Endothelial cell (in vitro differentiated cells): ENCODE measurements at regions not wholly inside any gene's neighbourhood (a gene's known extent, or its start where the extent isn't known, plus 50 kb on each side); places are given as distances from the start of the nearest gene placed in this dataset.
A peak's percentile ranks its signal among the peaks of the same experiment; 100 is the strongest.

ENCODE experiments used
- DNase-seq: peaks from one replicate; pipeline ENCODE4 v3.0.0; 2021; ENCODE audit warnings: low spot score
- H3K27ac Mint-ChIP-seq: one replicate; pipeline ENCODE4 v1.8.0; 2021; ENCODE audit warnings: mixed read lengths, inconsistent platforms; ENCODE audit not compliant: unreplicated experiment
- H3K27me3 Mint-ChIP-seq: one replicate; pipeline ENCODE4 v1.8.0; 2021; ENCODE audit warnings: mild to moderate bottlenecking, moderate library complexity, mixed read lengths, inconsistent platforms; ENCODE audit not compliant: unreplicated experiment
- H3K36me3 Mint-ChIP-seq: one replicate; pipeline ENCODE4 v1.8.0; 2021; ENCODE audit warnings: mild to moderate bottlenecking, low read depth, mixed read lengths, inconsistent platforms; ENCODE audit not compliant: unreplicated experiment
- H3K4me1 Mint-ChIP-seq: one replicate; pipeline ENCODE4 v1.8.0; 2021; ENCODE audit warnings: mild to moderate bottlenecking, mixed read lengths, inconsistent platforms; ENCODE audit not compliant: unreplicated experiment
- H3K4me3 Mint-ChIP-seq: one replicate; pipeline ENCODE4 v1.8.0; 2021; ENCODE audit warnings: mild to moderate bottlenecking, mixed read lengths, inconsistent platforms; ENCODE audit not compliant: unreplicated experiment
- H3K9me3 Mint-ChIP-seq: one replicate; pipeline ENCODE4 v1.8.0; 2021; ENCODE audit warnings: mixed read lengths, inconsistent platforms; ENCODE audit not compliant: unreplicated experiment
- TF ChIP-seq, protein P1 (sequence below): fragments of 200-600 bp; sonication (generic); IDR thresholded peaks from one replicate; pipeline ENCODE4 v1.5.0; 2021; ENCODE audit warnings: antibody characterized with exemption; ENCODE audit not compliant: unreplicated experiment

GRCh38 chr12:46461907-46462640 lies 89.5 kb upstream of the SLC38A2 start:
- peaks cover 21% of the 10 kb centered on the region for H3K4me1 Mint-ChIP-seq
- peaks cover 3% of the 10 kb centered on the region for H3K36me3 Mint-ChIP-seq
- no peak overlapping the region for H3K27ac Mint-ChIP-seq
- no peak overlapping the region for H3K4me3 Mint-ChIP-seq
- no peaks in the 10 kb centered on the region for H3K9me3 Mint-ChIP-seq
- no peak for DNase-seq
- TF ChIP-seq, protein P1, sequence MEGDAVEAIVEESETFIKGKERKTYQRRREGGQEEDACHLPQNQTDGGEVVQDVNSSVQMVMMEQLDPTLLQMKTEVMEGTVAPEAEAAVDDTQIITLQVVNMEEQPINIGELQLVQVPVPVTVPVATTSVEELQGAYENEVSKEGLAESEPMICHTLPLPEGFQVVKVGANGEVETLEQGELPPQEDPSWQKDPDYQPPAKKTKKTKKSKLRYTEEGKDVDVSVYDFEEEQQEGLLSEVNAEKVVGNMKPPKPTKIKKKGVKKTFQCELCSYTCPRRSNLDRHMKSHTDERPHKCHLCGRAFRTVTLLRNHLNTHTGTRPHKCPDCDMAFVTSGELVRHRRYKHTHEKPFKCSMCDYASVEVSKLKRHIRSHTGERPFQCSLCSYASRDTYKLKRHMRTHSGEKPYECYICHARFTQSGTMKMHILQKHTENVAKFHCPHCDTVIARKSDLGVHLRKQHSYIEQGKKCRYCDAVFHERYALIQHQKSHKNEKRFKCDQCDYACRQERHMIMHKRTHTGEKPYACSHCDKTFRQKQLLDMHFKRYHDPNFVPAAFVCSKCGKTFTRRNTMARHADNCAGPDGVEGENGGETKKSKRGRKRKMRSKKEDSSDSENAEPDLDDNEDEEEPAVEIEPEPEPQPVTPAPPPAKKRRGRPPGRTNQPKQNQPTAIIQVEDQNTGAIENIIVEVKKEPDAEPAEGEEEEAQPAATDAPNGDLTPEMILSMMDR: no peak
- H3K27me3 Mint-ChIP-seq: peaks cover 2% of the 10 kb centered on the region

- H3K4me3 Mint-ChIP-seq: no peak overlapping the region
- H3K36me3 Mint-ChIP-seq: peaks cover 2% of the 10 kb centered on the region
- no peaks in the 10 kb centered on the region for H3K9me3 Mint-ChIP-seq
- H3K27ac Mint-ChIP-seq: no peak overlapping the region
- TF ChIP-seq, protein P1: no peak
- no peak for DNase-seq
- H3K27me3 Mint-ChIP-seq: peaks cover 2% of the 10 kb centered on the region
- peaks cover 21% of the 10 kb centered on the region for H3K4me1 Mint-ChIP-seq
Observed at GRCh38 chr12:46461459-46461858, 88.9 kb upstream of the SLC38A2 start.

DNA sequence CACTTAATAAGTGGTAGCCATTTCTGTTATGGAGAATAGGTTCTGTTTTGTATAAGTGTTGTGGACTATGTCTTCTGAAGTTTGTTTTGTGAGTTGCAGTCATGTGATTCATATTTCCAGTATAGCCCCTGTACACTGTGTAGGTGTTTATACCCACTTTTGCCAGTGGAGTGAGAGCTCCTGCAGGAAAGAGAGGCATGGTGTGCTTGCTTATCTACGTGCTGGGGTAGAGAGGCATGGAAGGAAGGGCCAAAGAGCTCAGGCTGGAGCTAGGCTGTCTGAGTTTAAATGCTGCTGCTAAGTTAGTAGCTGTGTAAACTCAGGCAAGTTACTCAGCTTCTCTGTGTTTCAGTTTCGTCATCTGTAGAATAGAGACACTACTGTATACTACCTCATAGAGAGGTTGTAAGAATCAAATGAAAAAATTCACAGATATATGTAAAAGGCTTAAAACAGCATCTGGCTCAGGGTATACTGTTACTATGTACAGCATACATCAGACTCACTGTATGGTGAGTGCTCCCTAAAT lies 88.2 kb upstream of the SLC38A2 start:
- Mint-ChIP-seq H3K4me3 (no peak overlapping the region), H3K27ac (no peak overlapping the region), H3K27me3 (peaks cover 2% of the 10 kb centered on the region), H3K4me1 (peaks cover 22% of the 10 kb centered on the region), H3K9me3 (no peaks in the 10 kb centered on the region), H3K36me3 (no peaks in the 10 kb centered on the region)
- TF ChIP-seq, protein P1: no peak
- DNase-seq: no peak

DNA sequence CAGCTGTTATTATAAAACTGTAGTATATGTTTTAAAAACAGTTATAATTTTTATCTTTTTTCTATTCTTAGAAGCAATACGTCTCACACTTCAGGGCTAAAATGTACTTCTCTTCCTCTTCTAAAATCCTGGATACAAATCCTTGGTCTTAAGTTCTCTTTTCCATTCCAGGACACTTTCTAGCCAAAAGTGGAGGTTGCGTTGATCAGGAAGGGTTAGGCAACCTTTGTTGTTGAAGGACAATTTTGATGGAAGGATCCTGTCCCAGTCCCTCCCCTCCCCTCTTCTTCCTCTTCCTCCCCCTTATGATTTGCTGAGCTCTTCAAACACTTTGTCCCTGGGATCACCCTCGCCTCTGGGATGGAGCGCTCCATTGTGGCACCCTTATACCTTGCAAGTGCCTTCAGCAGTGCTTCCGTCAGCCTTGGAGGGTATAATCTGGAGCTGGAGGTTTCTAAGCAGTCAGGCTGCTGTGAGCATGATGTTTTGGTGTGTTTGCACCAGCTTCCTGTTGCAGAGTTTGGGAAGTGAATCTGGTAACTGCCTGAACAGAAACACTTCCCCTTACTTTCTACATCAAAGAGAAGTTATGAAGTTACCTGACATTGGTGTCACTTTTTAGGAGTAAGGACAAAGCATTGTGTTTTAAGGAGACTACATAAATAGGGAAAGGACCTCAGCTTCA lies 87.4 kb upstream of the SLC38A2 start:
- Mint-ChIP-seq H3K36me3 (no peaks in the 10 kb centered on the region), H3K27ac (no peak overlapping the region), H3K9me3 (no peaks in the 10 kb centered on the region), H3K4me3 (no peak overlapping the region), H3K4me1 (peaks cover 27% of the 10 kb centered on the region), H3K27me3 (peaks cover 2% of the 10 kb centered on the region)
- DNase-seq: no peak
- TF ChIP-seq, protein P1: no peak

DNA sequence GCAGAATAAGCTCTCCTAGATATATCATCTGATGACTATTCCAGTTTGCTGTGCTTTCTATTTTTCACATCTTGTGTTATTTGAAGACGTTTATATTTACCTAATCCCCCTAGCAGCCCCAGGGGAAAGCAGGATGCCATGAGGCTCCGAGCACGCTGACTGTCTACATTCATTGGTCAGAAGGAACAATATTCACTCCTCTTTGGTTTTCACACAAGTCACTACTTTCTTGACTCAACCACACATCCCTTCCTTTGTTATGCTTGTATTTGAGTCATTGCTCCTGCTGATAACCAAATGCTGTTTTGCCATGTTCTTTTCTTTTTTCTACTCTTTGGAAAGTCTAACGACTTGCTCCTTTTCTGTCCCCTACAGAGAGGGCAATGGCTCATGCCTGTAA lies 86.5 kb upstream of the SLC38A2 start:
- peak overlapping the region; percentile 54 for H3K27ac Mint-ChIP-seq
- H3K36me3 Mint-ChIP-seq: no peaks in the 10 kb centered on the region
- H3K4me3 Mint-ChIP-seq: no peak overlapping the region
- TF ChIP-seq, protein P1: no peak
- H3K9me3 Mint-ChIP-seq: no peaks in the 10 kb centered on the region
- H3K27me3 Mint-ChIP-seq: peaks cover 2% of the 10 kb centered on the region
- H3K4me1 Mint-ChIP-seq: peaks cover 27% of the 10 kb centered on the region
- DNase-seq: no peak
